Breast epithelium (tissue), 3 donors: ENCODE measurements at regions not wholly inside any gene's neighbourhood (a gene's known extent, or its start where the extent isn't known, plus 50 kb on each side); places are given as distances from the start of the nearest gene placed in this dataset.

Experiments
- POLR2AphosphoS5 ChIP-seq, 3 donors: sonication (generic); formaldehyde crosslinking; IDR thresholded peaks; one replicate each; pipeline ENCODE4 v1.6.1; 2017; ENCODE audit warnings: antibody characterized with exemption in 3 of 3
- TF ChIP-seq, protein P1 (sequence below), 3 donors: fragments of 450-650 bp; IDR thresholded peaks; one replicate each; pipeline ENCODE4 v1.5.1; 2016 to 2017; ENCODE audit warnings: antibody characterized with exemption in 3 of 3, mild to moderate bottlenecking in 3 of 3, moderate library complexity in 3 of 3

DNA sequence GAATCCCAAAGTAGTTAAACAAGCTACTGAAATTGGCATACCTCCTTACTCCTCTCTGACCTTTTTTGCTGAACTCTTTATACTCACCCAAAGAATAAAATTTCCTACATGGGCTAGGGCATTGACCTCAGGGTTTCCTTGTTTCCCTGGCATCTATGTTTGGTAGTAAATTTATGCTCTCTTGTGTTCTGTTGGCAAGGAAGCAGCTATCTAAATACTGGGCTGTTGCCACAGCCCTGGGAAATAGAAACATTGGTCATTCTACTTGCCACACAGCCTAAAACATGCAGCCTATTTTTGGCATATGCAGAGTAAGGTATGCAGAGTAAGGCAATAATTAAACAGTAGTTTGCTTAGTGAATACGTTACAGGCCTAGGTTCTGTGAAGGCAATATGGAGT, 351.4 kb downstream of the HLX start:
- TF ChIP-seq, protein P1, sequence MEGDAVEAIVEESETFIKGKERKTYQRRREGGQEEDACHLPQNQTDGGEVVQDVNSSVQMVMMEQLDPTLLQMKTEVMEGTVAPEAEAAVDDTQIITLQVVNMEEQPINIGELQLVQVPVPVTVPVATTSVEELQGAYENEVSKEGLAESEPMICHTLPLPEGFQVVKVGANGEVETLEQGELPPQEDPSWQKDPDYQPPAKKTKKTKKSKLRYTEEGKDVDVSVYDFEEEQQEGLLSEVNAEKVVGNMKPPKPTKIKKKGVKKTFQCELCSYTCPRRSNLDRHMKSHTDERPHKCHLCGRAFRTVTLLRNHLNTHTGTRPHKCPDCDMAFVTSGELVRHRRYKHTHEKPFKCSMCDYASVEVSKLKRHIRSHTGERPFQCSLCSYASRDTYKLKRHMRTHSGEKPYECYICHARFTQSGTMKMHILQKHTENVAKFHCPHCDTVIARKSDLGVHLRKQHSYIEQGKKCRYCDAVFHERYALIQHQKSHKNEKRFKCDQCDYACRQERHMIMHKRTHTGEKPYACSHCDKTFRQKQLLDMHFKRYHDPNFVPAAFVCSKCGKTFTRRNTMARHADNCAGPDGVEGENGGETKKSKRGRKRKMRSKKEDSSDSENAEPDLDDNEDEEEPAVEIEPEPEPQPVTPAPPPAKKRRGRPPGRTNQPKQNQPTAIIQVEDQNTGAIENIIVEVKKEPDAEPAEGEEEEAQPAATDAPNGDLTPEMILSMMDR (IDR thresholded peaks at IDR 0.05): no peak
- TF ChIP-seq POLR2AphosphoS5 (IDR thresholded peaks at IDR 0.05): no peak
